Stimulated activated CD8-positive, alpha-beta memory T cell treated with anti-CD3 and anti-CD28 coated beads, Interleukin-12 subunit alpha, Interleukin-12 subunit beta, amount 100 ng/mL, for 1 hour (primary cell): ENCODE measurements at regions not wholly inside any gene's neighbourhood (a gene's known extent, or its start where the extent isn't known, plus 50 kb on each side); places are given as distances from the start of the nearest gene placed in this dataset.
"Not testable (repeated sequence)": the region's sequence is repeated elsewhere in the genome, so short reads cannot be mapped to it uniquely, and the experiment has no call there.

Source experiments
- DNase-seq: peaks from one replicate; pipeline ENCODE4 v3.0.0-alpha.2; 2020; ENCODE audit warnings: low read depth

- no peak for DNase-seq
Observed at GRCh38 chr12:97985834-97986233, 523.2 kb downstream of the RMST start.

DNA sequence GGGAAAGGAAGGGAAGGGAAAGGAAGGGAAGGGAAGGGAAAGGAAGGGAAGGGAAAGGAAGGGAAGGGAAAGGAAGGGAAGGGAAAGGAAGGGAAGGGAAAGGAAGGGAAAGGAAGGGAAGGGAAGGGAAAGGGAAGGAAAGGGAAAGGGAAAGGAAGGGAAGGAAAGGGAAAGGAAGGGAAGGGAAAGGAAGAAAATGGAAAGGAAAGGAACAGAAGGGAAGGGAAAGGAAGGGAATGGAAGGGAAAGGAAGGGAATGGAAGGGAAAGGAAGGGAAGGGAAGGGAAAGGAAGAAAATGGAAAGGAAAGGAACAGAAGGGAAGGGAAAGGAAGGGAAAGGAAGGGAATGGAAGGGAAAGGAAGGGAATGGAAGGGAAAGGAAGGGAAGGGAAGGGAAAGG lies 526.0 kb downstream of the RMST start:
- not testable (repeated sequence) for DNase-seq

DNA sequence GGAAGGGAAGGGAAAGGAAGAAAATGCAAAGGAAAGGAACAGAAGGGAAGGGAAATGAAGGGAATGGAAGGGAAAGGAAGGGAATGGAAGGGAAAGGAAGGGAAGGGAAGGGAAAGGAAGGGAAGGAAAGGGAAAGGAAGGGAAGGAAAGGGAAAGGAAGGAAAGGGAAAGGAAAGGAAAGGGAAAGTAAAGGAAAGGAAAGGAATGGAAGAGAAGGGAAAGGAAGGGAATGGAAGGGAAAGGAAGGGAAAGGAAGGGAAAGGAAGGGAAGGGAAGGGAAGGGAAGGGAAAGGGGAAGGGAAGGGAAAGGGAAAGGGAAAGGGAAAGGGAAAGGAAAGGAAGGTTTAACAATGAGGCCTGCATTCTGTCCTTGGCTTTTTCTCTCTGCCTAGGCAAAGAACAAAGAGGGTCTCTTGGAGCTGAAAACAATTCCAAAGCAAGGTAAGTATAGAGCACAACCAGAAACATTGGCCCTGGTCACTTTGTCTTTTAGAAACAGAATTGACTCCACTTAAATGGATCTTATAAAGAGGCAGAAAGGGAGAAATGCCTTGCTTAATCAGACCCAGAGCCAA lies 525.9 kb upstream of the TMPO start:
- DNase-seq, result no peak

DNA sequence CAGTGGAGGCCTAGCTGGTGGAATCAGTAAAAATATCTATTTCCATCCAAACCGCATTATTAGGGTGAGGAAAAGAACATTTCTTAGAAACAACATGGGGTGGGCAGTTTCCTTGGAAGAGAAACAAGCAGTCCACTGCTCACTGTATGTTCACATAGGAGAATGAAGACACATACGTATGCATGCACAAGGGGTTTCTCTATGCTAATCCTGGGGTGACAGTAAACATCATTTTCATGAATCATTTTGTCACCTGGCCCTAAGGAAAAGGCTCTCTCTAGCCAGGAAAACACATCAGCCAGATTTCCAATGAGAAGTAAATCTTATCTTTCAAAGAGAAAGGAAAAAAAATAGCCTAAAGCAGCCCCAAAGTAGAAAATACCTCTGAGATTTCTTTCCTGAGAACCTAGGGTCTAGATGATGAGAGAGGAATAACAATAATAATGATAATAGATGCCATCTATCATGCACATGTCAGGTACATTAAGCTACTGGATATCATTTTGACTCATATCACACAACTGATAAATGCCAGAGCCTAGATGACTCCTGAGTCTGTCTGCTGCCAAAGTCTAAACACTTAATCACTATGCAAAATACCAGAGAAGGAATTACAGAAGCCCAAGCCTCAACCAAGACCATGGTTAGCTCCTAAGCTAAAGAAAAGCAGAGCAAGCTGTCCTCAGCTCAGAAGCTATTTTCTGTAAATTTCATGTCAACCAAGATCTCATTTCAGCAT lies 520.5 kb upstream of the TMPO start:
- DNase-seq, result no peak

DNA sequence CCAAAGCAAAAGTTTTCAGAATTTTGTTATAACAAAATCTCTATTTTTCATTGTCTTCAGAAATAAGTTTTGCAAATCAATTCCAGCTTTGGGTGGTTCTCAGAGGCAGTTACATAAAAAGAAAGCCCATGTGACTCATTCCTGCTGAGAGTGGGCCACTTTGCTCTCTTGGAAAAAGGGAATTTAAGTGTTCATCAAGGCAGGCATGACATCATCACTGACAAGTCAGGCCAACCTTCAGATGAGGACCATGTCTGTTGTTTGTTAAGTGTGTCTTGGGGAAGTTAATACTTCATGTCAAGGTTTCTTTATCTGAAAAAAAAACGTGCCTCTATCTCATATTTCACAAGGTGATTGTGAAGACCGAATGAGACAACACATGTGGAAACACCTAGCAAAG lies 519.8 kb upstream of the TMPO start:
- DNase-seq, result no peak

GRCh38 chr12:98001430-98001829 lies 514.0 kb upstream of the TMPO start:
- DNase-seq, result no peak

DNA sequence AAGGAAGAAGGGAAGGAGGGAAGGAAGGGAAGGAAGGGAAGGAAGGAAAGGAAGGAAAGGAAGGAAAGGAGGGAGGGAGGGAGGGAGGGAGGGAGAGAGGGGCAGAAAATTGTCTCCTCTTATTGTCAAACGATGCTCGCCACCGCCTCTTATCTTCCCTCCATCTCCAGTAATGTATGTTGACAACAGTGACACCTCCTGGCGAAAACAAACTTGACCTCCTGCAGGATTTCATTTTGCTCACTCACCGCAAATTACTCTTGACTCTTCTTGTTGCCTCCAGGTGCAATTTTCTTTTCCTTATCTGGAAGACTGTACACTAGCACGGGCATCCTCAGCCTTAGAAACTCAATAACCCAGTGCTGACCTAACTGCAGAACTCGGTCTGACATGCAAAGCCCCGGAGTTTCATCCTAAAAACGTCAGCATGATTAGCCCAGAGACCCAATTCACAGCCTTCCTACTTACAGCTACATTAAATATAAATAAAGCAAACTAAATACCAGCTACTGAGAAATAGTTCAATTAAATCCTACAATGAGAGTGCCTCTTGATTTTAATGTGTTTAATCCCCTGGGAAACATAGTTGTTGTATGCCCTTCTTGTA lies 512.4 kb upstream of the TMPO start:
- DNase-seq, result no peak

DNA sequence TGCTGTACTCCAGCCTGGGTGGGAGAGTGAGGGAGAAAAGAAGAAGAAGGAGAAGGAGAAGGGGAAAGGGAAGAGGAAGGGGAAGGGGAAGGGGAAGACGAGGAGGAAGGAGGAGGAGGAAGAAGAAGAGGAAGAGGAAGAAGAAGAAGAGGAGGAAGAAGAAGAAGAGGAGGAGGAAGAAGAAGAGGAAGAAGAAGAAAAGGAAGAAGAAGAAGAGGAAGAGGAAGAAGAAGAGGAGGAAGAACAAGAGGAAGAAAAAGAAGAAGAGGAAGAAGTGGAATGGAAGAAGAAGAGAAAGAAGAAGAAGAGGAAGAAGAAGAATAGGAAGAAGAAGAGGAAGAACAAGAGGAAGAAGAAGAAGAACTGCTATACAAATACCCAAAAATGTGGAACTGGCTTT lies 507.4 kb upstream of the TMPO start:
- DNase-seq, result no peak

GRCh38 chr12:98013560-98013959 lies 501.8 kb upstream of the TMPO start:
- DNase-seq, result no peak

GRCh38 chr12:98018836-98019235 lies 496.6 kb upstream of the TMPO start:
- no peak for DNase-seq

DNA sequence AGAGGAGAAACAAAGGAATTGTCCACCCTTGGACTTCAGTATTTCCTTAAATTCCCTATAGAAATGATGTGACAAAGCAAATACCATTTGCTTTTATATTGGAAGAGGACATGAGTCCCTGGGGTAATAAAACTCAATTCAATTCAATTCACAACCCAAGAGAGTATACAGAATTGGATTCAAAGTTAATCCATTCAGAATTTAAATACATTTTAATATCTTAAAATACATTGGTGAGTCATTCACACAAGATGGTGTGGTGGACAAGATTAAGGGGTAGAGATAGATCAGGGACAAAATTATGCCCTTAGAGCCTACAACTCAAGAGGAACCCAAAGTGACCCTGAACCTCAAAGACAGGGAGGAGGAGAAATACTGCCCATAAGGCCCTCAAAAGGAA lies 495.0 kb upstream of the TMPO start:
- no peak for DNase-seq

DNA sequence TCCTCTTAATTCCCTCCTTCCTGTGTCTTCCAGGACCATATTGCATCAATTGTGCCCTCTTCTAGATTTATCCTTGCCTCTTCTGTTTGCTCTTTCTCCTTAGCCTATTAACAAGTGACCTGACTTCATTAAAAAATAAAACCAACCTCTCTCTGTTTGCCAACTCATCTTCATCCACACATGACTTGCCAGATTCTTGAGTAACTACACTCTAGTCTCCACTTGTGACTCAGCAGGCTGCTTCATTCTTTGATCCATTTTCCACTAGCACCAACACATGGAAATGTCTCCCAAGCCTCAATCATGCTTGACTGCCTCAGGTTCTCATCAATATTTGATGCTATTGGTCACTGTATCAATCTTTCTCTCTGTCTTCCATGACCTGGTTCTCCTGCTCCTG lies 492.4 kb upstream of the TMPO start:
- no peak for DNase-seq

- DNase-seq, result no peak
Observed at GRCh38 chr12:98037401-98038140, 477.8 kb upstream of the TMPO start.

DNA sequence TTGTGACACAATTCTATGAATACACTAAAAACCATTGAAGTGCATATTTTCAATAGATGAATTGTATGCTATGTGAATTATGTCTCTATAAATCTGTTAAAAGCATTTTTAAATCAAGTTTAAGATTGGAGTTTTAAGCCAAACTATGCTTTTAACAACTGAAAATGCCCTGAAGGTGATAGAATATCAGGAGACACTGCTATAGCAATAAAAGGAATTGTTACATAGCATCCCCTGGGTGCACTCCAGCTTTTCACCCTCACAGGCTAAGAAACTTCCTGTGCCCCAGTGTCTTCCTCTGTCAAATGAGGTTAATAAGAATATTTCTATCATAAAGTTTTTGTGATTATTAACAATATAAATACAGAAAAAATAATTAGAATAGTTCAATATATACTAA lies 472.7 kb upstream of the TMPO start:
- no peak for DNase-seq

- no peak for DNase-seq
Observed at GRCh38 chr12:98045395-98045794, 470.0 kb upstream of the TMPO start.

DNA sequence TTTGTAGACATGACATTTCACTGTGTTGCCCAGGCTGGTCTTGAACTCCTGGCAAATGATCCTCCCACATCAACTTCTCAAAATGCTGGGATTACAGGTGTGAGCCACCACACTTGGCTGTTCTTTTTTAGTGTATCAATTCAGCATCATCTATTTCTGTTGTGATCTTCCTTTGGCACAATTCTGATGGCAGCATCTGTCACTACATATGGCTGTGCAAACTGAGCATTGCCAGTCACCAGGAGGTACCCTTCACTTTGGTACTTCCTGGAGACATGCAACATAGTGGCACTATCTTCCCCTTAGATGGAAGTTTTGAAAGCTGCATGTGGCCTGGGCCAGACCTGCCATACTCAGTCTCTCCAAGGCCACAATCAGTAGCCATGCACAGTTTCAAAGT lies 467.1 kb upstream of the TMPO start:
- no peak for DNase-seq

- no peak for DNase-seq
Observed at GRCh38 chr12:98053202-98053601, 462.2 kb upstream of the TMPO start.

GRCh38 chr12:98057701-98058100 lies 457.7 kb upstream of the TMPO start:
- DNase-seq, result no peak

GRCh38 chr12:98058213-98058612 lies 457.2 kb upstream of the TMPO start:
- DNase-seq, result no peak

GRCh38 chr12:98058838-98059237 lies 456.6 kb upstream of the TMPO start:
- DNase-seq, result no peak

DNA sequence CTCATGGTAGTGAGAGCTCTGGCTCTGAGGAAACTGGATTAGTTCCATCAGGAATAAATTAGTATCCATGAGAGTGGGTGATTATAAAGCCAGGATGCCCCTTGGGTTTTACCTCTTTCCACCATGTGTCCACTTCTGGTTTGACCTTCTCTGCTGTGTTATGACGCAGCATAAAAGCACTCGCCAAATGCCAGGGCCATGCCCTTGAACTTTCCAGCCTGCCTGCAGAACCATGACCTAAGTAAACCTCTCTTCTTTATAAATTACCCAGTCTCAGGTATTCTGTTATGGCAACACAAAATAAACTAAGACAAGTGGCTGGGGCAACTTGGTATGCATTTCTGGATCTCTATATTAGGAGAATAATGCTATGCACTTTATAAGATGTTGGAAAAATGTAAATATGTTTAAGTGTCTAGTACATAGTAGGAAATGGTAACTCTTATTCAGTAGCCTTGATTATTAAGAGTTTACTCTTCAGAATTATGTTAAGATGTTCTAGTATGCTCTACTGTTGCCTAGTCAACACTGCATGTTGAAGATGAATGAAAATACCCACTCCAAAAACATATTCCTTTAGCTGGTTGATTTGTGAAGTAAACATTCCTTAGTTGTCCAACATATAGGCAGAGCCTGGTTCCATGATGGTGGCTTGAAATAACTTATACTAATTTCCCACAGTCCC lies 455.6 kb upstream of the TMPO start:
- DNase-seq, result no peak

GRCh38 chr12:98060411-98060810 lies 455.0 kb upstream of the TMPO start:
- DNase-seq, result no peak
